ENCODE measurements at regions not wholly inside any gene's neighbourhood (a gene's known extent, or its start where the extent isn't known, plus 50 kb on each side); places are given as distances from the start of the nearest gene placed in this dataset.
A peak's percentile ranks its signal among the peaks of the same experiment; 100 is the strongest.

- no peaks in the 10 kb centered on the region for H3F3A ChIP-seq (ENCODE audit: insufficient read depth, low read length, poor library complexity, severe bottlenecking)
- no peaks in the 10 kb centered on the region for H3K27me3 ChIP-seq (ENCODE audit: insufficient read depth, low read depth, low read length)
- TF ChIP-seq SMC3 (conservative IDR thresholded peaks at IDR 0.05; ENCODE audit: poor library complexity) (no peak), POLR2AphosphoS5 (IDR thresholded peaks at IDR 0.05) (no peak)
- no peaks in the 10 kb centered on the region for H3K79me2 ChIP-seq (replicated peaks; ENCODE audit: insufficient read depth, low read length)
- no peaks in the 10 kb centered on the region for H3K36me3 ChIP-seq (ENCODE audit: insufficient read depth, low read length)
- no peak overlapping the region for H3K9ac ChIP-seq (ENCODE audit: low read length)
- no peaks in the 10 kb centered on the region for H3K9me3 ChIP-seq (ENCODE audit: low read length)
- no peak overlapping the region for H3K4me2 ChIP-seq (ENCODE audit: low read length)
- no peak overlapping the region for H2AFZ ChIP-seq (ENCODE audit: low read depth, low read length)
- H4K20me1 ChIP-seq (ENCODE audit: insufficient read depth), result no peaks in the 10 kb centered on the region
- H3K9me2 ChIP-seq (ENCODE audit: insufficient read depth, low read length), result no peaks in the 10 kb centered on the region
- no peak overlapping the region for H3K4me3 ChIP-seq (ENCODE audit: low read length)
- no peak overlapping the region for H3K27ac ChIP-seq (ENCODE audit: low read length)
Measured at GRCh38 chr17:56038131-56038530, 115.1 kb upstream of the ANKFN1 start.

- Histone ChIP-seq H2AFZ (ENCODE audit: low read depth, low read length) (no peak overlapping the region), H3K27me3 (ENCODE audit: insufficient read depth, low read depth, low read length) (no peaks in the 10 kb centered on the region), H3K9ac (ENCODE audit: low read length) (peak overlapping the region; percentile 30), H3K4me2 (ENCODE audit: low read length) (no peak overlapping the region), H4K20me1 (ENCODE audit: insufficient read depth) (no peaks in the 10 kb centered on the region), H3K9me3 (ENCODE audit: low read length) (no peaks in the 10 kb centered on the region), H3K9me2 (ENCODE audit: insufficient read depth, low read length) (no peaks in the 10 kb centered on the region), H3K27ac (ENCODE audit: low read length) (peak overlapping the region; percentile 7), H3K79me2 (replicated peaks; ENCODE audit: insufficient read depth, low read length) (no peaks in the 10 kb centered on the region), H3K4me3 (ENCODE audit: low read length) (peak overlapping the region; percentile 43), H3F3A (ENCODE audit: insufficient read depth, low read length, poor library complexity, severe bottlenecking) (no peaks in the 10 kb centered on the region), H3K36me3 (ENCODE audit: insufficient read depth, low read length) (no peaks in the 10 kb centered on the region)
- no peak for TF ChIP-seq MXI1 (conservative IDR thresholded peaks at IDR 0.05; ENCODE audit: poor library complexity, severe bottlenecking)
- no peak for TF ChIP-seq EP300 (conservative IDR thresholded peaks at IDR 0.05; ENCODE audit: poor library complexity, severe bottlenecking)
- no peak for TF ChIP-seq EZH2 (IDR thresholded peaks at IDR 0.05; ENCODE audit: borderline replicate concordance, insufficient read depth, low read length, poor library complexity, severe bottlenecking)
- no peak for TF ChIP-seq RAD21 (conservative IDR thresholded peaks at IDR 0.05)
- no peak for TF ChIP-seq POLR2AphosphoS5 (IDR thresholded peaks at IDR 0.05)
- no peak for TF ChIP-seq SMC3 (conservative IDR thresholded peaks at IDR 0.05; ENCODE audit: poor library complexity)
- TF ChIP-seq TAF1 (IDR thresholded peaks at IDR 0.05; ENCODE audit: low read depth), result no peak
Measured at GRCh38 chr17:56045872-56046271, 107.4 kb upstream of the ANKFN1 start.

GRCh38 chr17:56047331-56047730, 105.9 kb upstream of the ANKFN1 start:
- Histone ChIP-seq H3K4me3 (ENCODE audit: low read length) (no peak overlapping the region), H4K20me1 (ENCODE audit: insufficient read depth) (no peaks in the 10 kb centered on the region), H3K9me2 (ENCODE audit: insufficient read depth, low read length) (no peaks in the 10 kb centered on the region), H3F3A (ENCODE audit: insufficient read depth, low read length, poor library complexity, severe bottlenecking) (no peaks in the 10 kb centered on the region), H3K27ac (ENCODE audit: low read length) (no peak overlapping the region), H3K4me2 (ENCODE audit: low read length) (no peak overlapping the region), H3K27me3 (ENCODE audit: insufficient read depth, low read depth, low read length) (no peaks in the 10 kb centered on the region), H3K36me3 (ENCODE audit: insufficient read depth, low read length) (no peaks in the 10 kb centered on the region), H3K9me3 (ENCODE audit: low read length) (no peaks in the 10 kb centered on the region), H3K79me2 (replicated peaks; ENCODE audit: insufficient read depth, low read length) (no peaks in the 10 kb centered on the region), H3K9ac (ENCODE audit: low read length) (no peak overlapping the region), H2AFZ (ENCODE audit: low read depth, low read length) (no peak overlapping the region)
- TF ChIP-seq EZH2 (IDR thresholded peaks at IDR 0.05; ENCODE audit: borderline replicate concordance, insufficient read depth, low read length, poor library complexity, severe bottlenecking), result no peak
- no peak for TF ChIP-seq EP300 (conservative IDR thresholded peaks at IDR 0.05; ENCODE audit: poor library complexity, severe bottlenecking)
- no peak for TF ChIP-seq RAD21 (conservative IDR thresholded peaks at IDR 0.05)
- TF ChIP-seq TAF1 (IDR thresholded peaks at IDR 0.05; ENCODE audit: low read depth), result no peak
- TF ChIP-seq CTCF (IDR thresholded peaks at IDR 0.05; ENCODE audit: poor library complexity, severe bottlenecking), result no peak
- no peak for TF ChIP-seq POLR2AphosphoS5 (IDR thresholded peaks at IDR 0.05)
- TF ChIP-seq SMC3 (conservative IDR thresholded peaks at IDR 0.05; ENCODE audit: poor library complexity), result no peak
- no peak for TF ChIP-seq MXI1 (conservative IDR thresholded peaks at IDR 0.05; ENCODE audit: poor library complexity, severe bottlenecking)
- TF ChIP-seq REST (IDR thresholded peaks at IDR 0.05; ENCODE audit: borderline replicate concordance), result no peak
